PC-9 (cell line): ENCODE measurements at regions not wholly inside any gene's neighbourhood (a gene's known extent, or its start where the extent isn't known, plus 50 kb on each side); places are given as distances from the start of the nearest gene placed in this dataset.

Experiments
- BruUV-seq: library from RNA; stranded (reverse); fragments of 400-500 nt; replicated peaks from 2 replicates; lab custom pipeline; 2021; lab: Mats Ljungman, UMichigan
- CTCF ChIA-PET: fragments of 300-600 bp; sonication (Branson Sonifier 250); formaldehyde crosslinking; loops from one replicate; lab custom pipeline; 2022; ENCODE audit warnings: antibody characterized with exemption; lab: Charles Lee
- POLR2A ChIA-PET: fragments of 300-600 bp; sonication (Branson Sonifier 250); formaldehyde crosslinking; loops from one replicate; lab custom pipeline; 2022; ENCODE audit warnings: antibody characterized with exemption; ENCODE audit not compliant: unreplicated experiment; lab: Charles Lee
- DNase-seq, 2 experiments: peaks; one replicate each; pipeline versions ENCODE4 v3.0.0 to v3.0.0-alpha.2; 2015 to 2022; ENCODE audit warnings: mixed read lengths in 1 of 2
- H2AFZ ChIP-seq: fragments of 200-600 bp; sonication (generic); 2 replicates; pipeline ENCODE4 v1.8.1; 2017; ENCODE audit warnings: antibody characterized with exemption
- H3F3A ChIP-seq: fragments of 200-600 bp; sonication (generic); 2 replicates; pipeline ENCODE4 v1.8.1; 2017; ENCODE audit warnings: antibody characterized with exemption, mild to moderate bottlenecking, low read depth; ENCODE audit not compliant: insufficient read depth
- H3K27ac ChIP-seq: fragments of 200-600 bp; sonication (generic); 2 replicates; pipeline ENCODE4 v1.6.1; 2016; ENCODE audit warnings: mixed run types
- H3K27me3 ChIP-seq: fragments of 200-600 bp; sonication (generic); 2 replicates; pipeline ENCODE4 v1.6.1; 2016; ENCODE audit warnings: low read depth, mixed run types; ENCODE audit not compliant: insufficient read depth
- H3K36me3 ChIP-seq: fragments of 200-600 bp; sonication (generic); 2 replicates; pipeline ENCODE4 v1.6.1; 2016; ENCODE audit warnings: low read depth, mixed run types
- H3K4me1 ChIP-seq: fragments of 200-600 bp; sonication (generic); replicated peaks from 2 replicates; pipeline ENCODE4 v1.6.1; 2016; ENCODE audit warnings: mixed run types; ENCODE audit not compliant: insufficient read depth
- H3K4me2 ChIP-seq: fragments of 200-600 bp; sonication (generic); 2 replicates; pipeline ENCODE4 v1.6.1; 2017; ENCODE audit warnings: mixed run types
- H3K4me3 ChIP-seq: fragments of 200-600 bp; sonication (generic); 2 replicates; pipeline ENCODE4 v1.6.1; 2016; ENCODE audit warnings: mixed run types
- H3K79me2 ChIP-seq: fragments of 200-600 bp; sonication (generic); 2 replicates; pipeline ENCODE4 v1.6.1; 2017; ENCODE audit warnings: low read depth, mixed run types
- H3K9me2 ChIP-seq: fragments of 200-600 bp; sonication (generic); 2 replicates; pipeline ENCODE4 v1.8.1; 2017; ENCODE audit warnings: mild to moderate bottlenecking; ENCODE audit not compliant: insufficient read depth
- H3K9me3 ChIP-seq: fragments of 200-600 bp; sonication (generic); 2 replicates; pipeline ENCODE4 v1.8.1; 2016; ENCODE audit warnings: low read depth; ENCODE audit not compliant: insufficient read depth
- H4K20me1 ChIP-seq: fragments of 200-600 bp; sonication (generic); 2 replicates; pipeline ENCODE4 v1.8.1; 2017; ENCODE audit not compliant: insufficient read depth
- EZH2 ChIP-seq: fragments of 200-600 bp; sonication (generic); IDR thresholded peaks from 2 replicates; pipeline ENCODE4 v1.8.0; 2017; ENCODE audit warnings: antibody characterized with exemption, low read depth
- intact Hi-C: fragments of 100-400 bp; cut with micrococcal nuclease; formaldehyde crosslinking; loops from one replicate; pipeline ENCODE4 v1.10.0; 2022; ENCODE audit not compliant: unreplicated experiment
- TF ChIP-seq, protein P1 (sequence below): fragments of 200-600 bp; sonication (generic); conservative IDR thresholded peaks from 2 replicates; pipeline ENCODE4 v1.6.1; 2017; ENCODE audit warnings: mixed run types, antibody characterized with exemption, mild to moderate bottlenecking, moderate library complexity

DNA sequence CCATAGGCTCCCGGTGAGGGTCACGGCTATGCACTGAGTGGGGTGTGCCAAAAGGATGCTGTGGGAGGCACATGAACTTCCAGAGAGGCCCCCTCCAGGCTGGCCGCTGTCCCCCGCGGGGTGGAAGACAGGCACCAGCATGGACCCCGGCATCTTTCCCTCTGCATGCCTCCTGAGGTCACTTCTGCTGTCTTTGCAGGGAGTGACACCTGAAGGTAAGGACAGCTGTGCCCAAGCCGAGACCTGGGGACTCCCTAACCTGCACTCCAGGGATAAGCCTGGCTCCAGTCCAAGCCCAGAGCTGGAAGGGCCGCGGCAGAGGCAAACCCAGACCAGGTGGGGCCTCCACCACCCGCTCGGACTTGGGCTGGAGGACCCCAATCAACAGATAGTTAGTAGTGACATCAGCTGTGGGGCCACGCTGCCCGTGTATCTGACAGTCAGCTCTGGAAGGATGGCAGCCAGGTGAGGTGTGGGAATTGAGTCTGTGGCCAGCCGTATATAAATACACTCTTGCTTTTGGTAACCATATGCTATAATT lies 340.7 kb upstream of the MKI67 start:
- H3K4me1 ChIP-seq = no peaks in the 10 kb centered on the region
- no peaks in the 10 kb centered on the region for H3K9me2 ChIP-seq
- H3K4me2 ChIP-seq = no peak overlapping the region
- intact Hi-C loops = no loop called here
- POLR2A ChIA-PET = no interaction called here
- no TSS peak for BruUV-seq
- no peaks in the 10 kb centered on the region for H3F3A ChIP-seq
- H3K9me3 ChIP-seq = no peaks in the 10 kb centered on the region
- no peak overlapping the region for H3K27ac ChIP-seq
- H3K27me3 ChIP-seq = peaks cover 29% of the 10 kb centered on the region
- H3K36me3 ChIP-seq = no peaks in the 10 kb centered on the region
- no peak overlapping the region for H2AFZ ChIP-seq
- no peak for DNase-seq
- no peak overlapping the region for H3K4me3 ChIP-seq
- CTCF ChIA-PET = no interaction called here
- TF ChIP-seq, protein P1, sequence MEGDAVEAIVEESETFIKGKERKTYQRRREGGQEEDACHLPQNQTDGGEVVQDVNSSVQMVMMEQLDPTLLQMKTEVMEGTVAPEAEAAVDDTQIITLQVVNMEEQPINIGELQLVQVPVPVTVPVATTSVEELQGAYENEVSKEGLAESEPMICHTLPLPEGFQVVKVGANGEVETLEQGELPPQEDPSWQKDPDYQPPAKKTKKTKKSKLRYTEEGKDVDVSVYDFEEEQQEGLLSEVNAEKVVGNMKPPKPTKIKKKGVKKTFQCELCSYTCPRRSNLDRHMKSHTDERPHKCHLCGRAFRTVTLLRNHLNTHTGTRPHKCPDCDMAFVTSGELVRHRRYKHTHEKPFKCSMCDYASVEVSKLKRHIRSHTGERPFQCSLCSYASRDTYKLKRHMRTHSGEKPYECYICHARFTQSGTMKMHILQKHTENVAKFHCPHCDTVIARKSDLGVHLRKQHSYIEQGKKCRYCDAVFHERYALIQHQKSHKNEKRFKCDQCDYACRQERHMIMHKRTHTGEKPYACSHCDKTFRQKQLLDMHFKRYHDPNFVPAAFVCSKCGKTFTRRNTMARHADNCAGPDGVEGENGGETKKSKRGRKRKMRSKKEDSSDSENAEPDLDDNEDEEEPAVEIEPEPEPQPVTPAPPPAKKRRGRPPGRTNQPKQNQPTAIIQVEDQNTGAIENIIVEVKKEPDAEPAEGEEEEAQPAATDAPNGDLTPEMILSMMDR = no peak
- no peak for TF ChIP-seq EZH2
- H3K79me2 ChIP-seq = no peaks in the 10 kb centered on the region
- no peaks in the 10 kb centered on the region for H4K20me1 ChIP-seq

DNA sequence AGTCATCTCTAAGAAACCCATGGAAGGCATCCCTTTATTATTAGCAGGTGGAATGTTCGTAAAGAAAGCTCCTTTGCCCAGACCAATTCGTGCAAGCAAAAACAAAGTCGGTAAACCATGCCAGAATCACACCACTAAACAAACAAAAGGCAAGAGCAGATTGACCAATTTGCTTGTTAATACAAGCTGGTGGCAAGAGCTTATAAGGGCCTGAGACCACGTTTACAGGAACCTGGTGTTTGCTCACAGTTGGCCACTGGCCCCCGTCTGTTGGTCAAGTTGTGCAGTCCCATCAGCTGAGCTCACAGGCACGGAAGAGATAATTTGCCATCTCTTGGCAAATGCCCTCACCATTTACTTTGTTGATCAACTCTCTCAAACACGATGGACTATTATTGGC lies 342.2 kb upstream of the MKI67 start:
- Histone ChIP-seq H3K27ac (no peak overlapping the region), H3K27me3 (peaks cover 15% of the 10 kb centered on the region), H3F3A (no peaks in the 10 kb centered on the region), H3K4me3 (no peak overlapping the region), H3K9me3 (no peaks in the 10 kb centered on the region), H3K4me2 (no peak overlapping the region), H3K79me2 (no peaks in the 10 kb centered on the region), H3K4me1 (no peaks in the 10 kb centered on the region), H3K9me2 (no peaks in the 10 kb centered on the region), H3K36me3 (no peaks in the 10 kb centered on the region), H4K20me1 (no peaks in the 10 kb centered on the region), H2AFZ (no peak overlapping the region)
- ChIA-PET POLR2A (no interaction called here), CTCF (no interaction called here)
- intact Hi-C loops = no loop called here
- no peak for DNase-seq
- BruUV-seq = no TSS peak
- TF ChIP-seq, protein P1 = no peak
- TF ChIP-seq EZH2 = no peak

DNA sequence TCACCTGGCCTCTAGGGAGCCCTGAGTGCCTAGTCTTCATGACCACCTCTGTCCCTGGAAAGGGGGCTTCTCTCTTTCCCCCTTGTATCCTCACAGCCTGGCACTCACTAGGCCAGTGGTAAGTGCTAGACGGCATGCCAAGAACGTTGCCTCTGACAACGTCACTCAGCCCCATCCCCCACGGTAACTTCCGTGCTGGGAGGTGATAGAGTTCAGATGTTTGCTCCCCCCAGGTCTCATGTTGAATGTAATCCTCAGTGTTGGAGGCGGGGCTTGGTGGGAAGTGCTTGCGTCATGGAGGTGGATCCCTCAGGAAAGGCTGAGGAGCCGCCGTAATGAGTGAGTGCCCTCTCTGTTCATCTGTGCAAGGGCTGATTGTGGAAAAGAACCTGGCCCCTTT lies 343.3 kb upstream of the MKI67 start:
- H3F3A ChIP-seq = no peaks in the 10 kb centered on the region
- no peak overlapping the region for H3K27ac ChIP-seq
- H3K4me3 ChIP-seq = no peak overlapping the region
- no peak overlapping the region for H2AFZ ChIP-seq
- intact Hi-C loops = no loop called here
- no peaks in the 10 kb centered on the region for H3K79me2 ChIP-seq
- no peaks in the 10 kb centered on the region for H3K4me1 ChIP-seq
- no TSS peak for BruUV-seq
- no peak overlapping the region for H3K4me2 ChIP-seq
- ChIA-PET CTCF (no interaction called here), POLR2A (no interaction called here)
- H3K9me2 ChIP-seq = no peaks in the 10 kb centered on the region
- no peaks in the 10 kb centered on the region for H3K9me3 ChIP-seq
- TF ChIP-seq EZH2 = no peak
- TF ChIP-seq, protein P1 = no peak
- no peaks in the 10 kb centered on the region for H4K20me1 ChIP-seq
- DNase-seq = no peak
- peaks cover 9% of the 10 kb centered on the region for H3K27me3 ChIP-seq
- H3K36me3 ChIP-seq = no peaks in the 10 kb centered on the region
